CD14-positive monocyte (primary cell): ENCODE measurements at regions not wholly inside any gene's neighbourhood (a gene's known extent, or its start where the extent isn't known, plus 50 kb on each side); places are given as distances from the start of the nearest gene placed in this dataset.

Experiments used
- DNase-seq, 3 donors: peaks; one replicate each; pipeline ENCODE4 v3.0.0-alpha.2; 2011 to 2022
- H2AFZ ChIP-seq: 2 replicates; pipeline ENCODE4 v1.6.0; 2012; ENCODE audit warnings: mild to moderate bottlenecking, low read depth, low read length, inconsistent platforms; ENCODE audit not compliant: insufficient read depth, poor library complexity, severe bottlenecking
- H3K27ac ChIP-seq, 2 donors: 1 replicate in 1 of 2; 2 replicates in 1 of 2; pipeline ENCODE4 v1.5.1; 2012 to 2013; ENCODE audit warnings: low read length in 2 of 2, control low read depth in 1 of 2, inconsistent platforms in 1 of 2, low read depth in 1 of 2, mild to moderate bottlenecking in 1 of 2
- H3K27me3 ChIP-seq, 2 donors: one replicate each; pipeline versions ENCODE4 v1.6.0 to v1.6.1; 2011 to 2013; ENCODE audit warnings: low read length in 2 of 2; ENCODE audit not compliant: control insufficient read depth in 2 of 2, insufficient read depth in 2 of 2
- H3K36me3 ChIP-seq, 2 donors: replicated peaks in 1 of 2; 1 replicate in 1 of 2; 2 replicates in 1 of 2; pipeline versions ENCODE4 v1.5.1 to v1.6.1; 2012 to 2013; ENCODE audit warnings: low read length in 2 of 2, control low read depth in 1 of 2, inconsistent platforms in 1 of 2, mild to moderate bottlenecking in 1 of 2; ENCODE audit not compliant: insufficient read depth in 2 of 2, control insufficient read depth in 1 of 2
- H3K4me1 ChIP-seq, 2 donors: 1 replicate in 1 of 2; 2 replicates in 1 of 2; pipeline versions ENCODE4 v1.5.1 to v1.6.1; 2012 to 2013; ENCODE audit warnings: low read length in 2 of 2, control low read depth in 1 of 2, inconsistent platforms in 1 of 2, mild to moderate bottlenecking in 1 of 2, moderate library complexity in 1 of 2; ENCODE audit not compliant: insufficient read depth in 2 of 2, control insufficient read depth in 1 of 2
- H3K4me2 ChIP-seq: replicated peaks from 2 replicates; pipeline ENCODE3; 2012; ENCODE audit warnings: low read length, moderate library complexity, mild to moderate bottlenecking; ENCODE audit not compliant: poor library complexity, severe bottlenecking; ENCODE audit errors: extremely low read depth
- H3K4me3 ChIP-seq, 3 experiments: fragments of 200-600 bp in 1 of 3; sonication (generic) in 1 of 3; replicated peaks in 1 of 3; 1 replicate in 2 of 3; 2 replicates in 1 of 3; pipeline ENCODE4 v1.5.1; 2011 to 2013; ENCODE audit warnings: low read length in 3 of 3, mild to moderate bottlenecking in 3 of 3, control low read depth in 2 of 3, low read depth in 2 of 3, inconsistent platforms in 1 of 3, moderate library complexity in 1 of 3
- H3K79me2 ChIP-seq: 2 replicates; pipeline ENCODE4 v1.6.0; 2012; ENCODE audit warnings: mild to moderate bottlenecking, control low read depth, inconsistent platforms, low read length, moderate library complexity; ENCODE audit not compliant: insufficient read depth
- H3K9ac ChIP-seq: 2 replicates; pipeline ENCODE4 v1.6.0; 2017; ENCODE audit warnings: low read length, mild to moderate bottlenecking; ENCODE audit not compliant: insufficient read depth, poor library complexity, severe bottlenecking
- H3K9me3 ChIP-seq, 2 donors: replicated peaks in 1 of 2; 1 replicate in 1 of 2; 2 replicates in 1 of 2; pipeline versions ENCODE4 v1.5.1 to v1.6.1; 2012 to 2013; ENCODE audit warnings: low read length in 2 of 2, control low read depth in 1 of 2; ENCODE audit not compliant: control insufficient read depth in 1 of 2, insufficient read depth in 1 of 2
- H4K20me1 ChIP-seq: 2 replicates; pipeline ENCODE4 v1.6.0; 2012; ENCODE audit warnings: mild to moderate bottlenecking, low read length, control low read depth, moderate library complexity; ENCODE audit not compliant: insufficient read depth
- H3K27ac Mint-ChIP-seq, 7 donors: one replicate each; pipeline ENCODE4 v1.8.0; 2020; ENCODE audit warnings: mild to moderate bottlenecking in 7 of 7, mixed read lengths in 7 of 7, moderate library complexity in 6 of 7, inconsistent platforms in 2 of 7
- H3K27me3 Mint-ChIP-seq, 3 donors: one replicate each; pipeline ENCODE4 v1.8.0; 2021 to 2022; ENCODE audit warnings: low read depth in 3 of 3, mild to moderate bottlenecking in 3 of 3, mixed read lengths in 3 of 3, moderate library complexity in 3 of 3, inconsistent platforms in 1 of 3
- H3K36me3 Mint-ChIP-seq, 2 donors: one replicate each; pipeline ENCODE4 v1.8.0; 2020; ENCODE audit warnings: mixed read lengths in 2 of 2, inconsistent platforms in 1 of 2, mild to moderate bottlenecking in 1 of 2
- H3K4me1 Mint-ChIP-seq: one replicate; pipeline ENCODE4 v1.8.0; 2020; ENCODE audit warnings: mild to moderate bottlenecking, mixed read lengths
- H3K4me3 Mint-ChIP-seq, 2 donors: one replicate each; pipeline ENCODE4 v1.8.0; 2020; ENCODE audit warnings: mild to moderate bottlenecking in 2 of 2, mixed read lengths in 2 of 2, moderate library complexity in 1 of 2
- H3K9me3 Mint-ChIP-seq, 7 donors: one replicate each; pipeline ENCODE4 v1.8.0; 2020 to 2022; ENCODE audit warnings: mixed read lengths in 7 of 7, mild to moderate bottlenecking in 6 of 7, moderate library complexity in 6 of 7, inconsistent platforms in 2 of 7
- WGBS: methylation state at CpG from one replicate; pipeline ENCODE4 v1.1.5; 2013; ENCODE audit warnings: missing lambda C conversion rate; ENCODE audit not compliant: insufficient coverage; 5-methylcytosine and 5-hydroxymethylcytosine counted together
- intact Hi-C, 2 donors: fragments of 100-400 bp; cut with micrococcal nuclease; formaldehyde crosslinking; loops; one replicate each; pipeline versions ENCODE4 v1.15.0 to v1.15.1; 2023
- TF ChIP-seq, protein P1 (sequence below): fragments of 200-600 bp; IDR thresholded peaks from one replicate; pipeline ENCODE4 v1.8.0; 2022; ENCODE audit warnings: antibody characterized with exemption, mild to moderate bottlenecking

DNA sequence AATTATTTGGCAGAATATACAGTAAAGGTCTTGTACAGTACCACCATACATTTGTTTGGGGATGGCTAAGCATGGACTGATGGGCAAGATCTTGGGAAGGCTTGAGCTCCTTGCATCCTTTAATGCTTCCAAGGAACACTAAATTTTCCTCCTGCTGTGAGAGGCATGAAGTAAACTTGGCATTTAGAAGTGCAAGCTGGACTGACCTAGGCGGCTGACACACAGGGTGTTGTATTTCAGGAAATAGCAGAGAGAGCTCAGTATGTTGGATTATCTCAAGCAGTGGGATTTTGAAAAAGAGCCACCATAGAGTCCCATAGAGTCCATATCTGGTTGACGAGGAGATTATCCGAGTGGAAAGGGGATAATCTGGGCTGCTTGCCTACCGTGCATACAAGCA lies 2137.1 kb downstream of the TP53TG3F start:
- Mint-ChIP-seq H3K9me3 (peaks cover 5 to 25% (median 13%) of the 10 kb centered on the region in 7 donors), H3K4me1 (no peaks in the 10 kb centered on the region), H3K36me3 (no peaks in the 10 kb centered on the region), H3K4me3 (no peak overlapping the region), H3K27me3 (no peaks in the 10 kb centered on the region), H3K27ac (no peak overlapping the region)
- TF ChIP-seq, protein P1, sequence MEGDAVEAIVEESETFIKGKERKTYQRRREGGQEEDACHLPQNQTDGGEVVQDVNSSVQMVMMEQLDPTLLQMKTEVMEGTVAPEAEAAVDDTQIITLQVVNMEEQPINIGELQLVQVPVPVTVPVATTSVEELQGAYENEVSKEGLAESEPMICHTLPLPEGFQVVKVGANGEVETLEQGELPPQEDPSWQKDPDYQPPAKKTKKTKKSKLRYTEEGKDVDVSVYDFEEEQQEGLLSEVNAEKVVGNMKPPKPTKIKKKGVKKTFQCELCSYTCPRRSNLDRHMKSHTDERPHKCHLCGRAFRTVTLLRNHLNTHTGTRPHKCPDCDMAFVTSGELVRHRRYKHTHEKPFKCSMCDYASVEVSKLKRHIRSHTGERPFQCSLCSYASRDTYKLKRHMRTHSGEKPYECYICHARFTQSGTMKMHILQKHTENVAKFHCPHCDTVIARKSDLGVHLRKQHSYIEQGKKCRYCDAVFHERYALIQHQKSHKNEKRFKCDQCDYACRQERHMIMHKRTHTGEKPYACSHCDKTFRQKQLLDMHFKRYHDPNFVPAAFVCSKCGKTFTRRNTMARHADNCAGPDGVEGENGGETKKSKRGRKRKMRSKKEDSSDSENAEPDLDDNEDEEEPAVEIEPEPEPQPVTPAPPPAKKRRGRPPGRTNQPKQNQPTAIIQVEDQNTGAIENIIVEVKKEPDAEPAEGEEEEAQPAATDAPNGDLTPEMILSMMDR = no peak
- WGBS = 90% methylated on average over 4 of the region's 4 CpGs
- Histone ChIP-seq H3K4me3 (no peak overlapping the region), H4K20me1 (no peaks in the 10 kb centered on the region), H3K9me3 (peaks cover 36 to 41% of the 10 kb centered on the region in 2 donors), H3K9ac (no peak overlapping the region), H3K36me3 (no peaks in the 10 kb centered on the region), H3K27me3 (no peaks in the 10 kb centered on the region), H3K79me2 (no peaks in the 10 kb centered on the region), H3K4me2 (no peak overlapping the region), H2AFZ (no peak overlapping the region), H3K4me1 (no peaks in the 10 kb centered on the region), H3K27ac (no peak overlapping the region)
- no peak for DNase-seq
- intact Hi-C loops = no loop called here

DNA sequence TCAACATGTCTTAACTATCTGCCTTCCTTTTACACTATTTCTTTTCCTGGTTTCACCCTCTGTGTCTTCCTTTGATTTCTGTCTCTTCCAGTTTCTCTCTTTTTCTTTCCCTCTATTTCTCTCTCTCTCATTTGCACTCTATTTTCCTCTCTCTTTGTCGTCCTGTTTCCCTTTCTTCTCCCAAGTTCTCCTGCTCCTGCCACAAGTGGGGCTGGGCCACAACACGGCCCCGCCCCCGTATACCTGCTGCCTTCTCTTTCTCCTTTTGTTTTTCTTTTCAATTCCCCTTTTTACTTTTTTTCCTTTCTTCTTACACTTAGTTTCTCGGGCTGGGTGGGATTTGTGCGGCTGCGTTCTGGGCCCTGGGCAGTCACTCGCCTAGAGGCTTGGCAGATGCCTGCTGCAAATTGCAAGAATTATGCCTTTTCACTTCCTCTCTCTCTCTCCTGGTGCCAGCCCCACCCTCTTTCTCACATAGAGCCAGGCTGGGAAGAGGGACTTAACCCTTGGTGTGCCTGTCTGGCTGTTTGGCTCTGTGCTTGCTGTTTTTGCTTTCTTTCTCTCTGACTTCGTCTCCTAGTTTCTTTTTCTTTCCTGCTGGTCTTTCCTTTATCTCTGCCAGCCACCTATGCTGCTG lies 2139.4 kb downstream of the TP53TG3F start:
- WGBS = 63% methylated on average over 3 of the region's 9 CpGs
- H3K4me3 ChIP-seq = no peak overlapping the region
- H3K9me3 ChIP-seq = peaks cover 20 to 31% of the 10 kb centered on the region in 2 donors
- H3K27ac ChIP-seq = no peak overlapping the region
- H3K9me3 Mint-ChIP-seq = peaks cover 3 to 28% (median 10%) of the 10 kb centered on the region in 7 donors
- H3K27ac Mint-ChIP-seq = no peak overlapping the region
- no peak overlapping the region for H3K4me2 ChIP-seq
- H3K9ac ChIP-seq = no peak overlapping the region
- no peak overlapping the region for H2AFZ ChIP-seq
- intact Hi-C loops = no loop called here
- no peaks in the 10 kb centered on the region for H4K20me1 ChIP-seq
- H3K27me3 Mint-ChIP-seq = no peaks in the 10 kb centered on the region
- DNase-seq = no peak
- H3K4me1 Mint-ChIP-seq = no peaks in the 10 kb centered on the region
- no peaks in the 10 kb centered on the region for H3K79me2 ChIP-seq
- no peak overlapping the region for H3K4me3 Mint-ChIP-seq
- no peaks in the 10 kb centered on the region for H3K27me3 ChIP-seq
- TF ChIP-seq, protein P1 = no peak
- no peaks in the 10 kb centered on the region for H3K36me3 ChIP-seq
- no peaks in the 10 kb centered on the region for H3K36me3 Mint-ChIP-seq
- H3K4me1 ChIP-seq = no peaks in the 10 kb centered on the region
